Muscle layer of colon (tissue), 2 donors: ENCODE measurements at regions not wholly inside any gene's neighbourhood (a gene's known extent, or its start where the extent isn't known, plus 50 kb on each side); places are given as distances from the start of the nearest gene placed in this dataset.
"Not testable (repeated sequence)": the region's sequence is repeated elsewhere in the genome, so short reads cannot be mapped to it uniquely, and the experiment has no call there.

Experiments
- H3K27ac ChIP-seq: one replicate; pipeline ENCODE4 v1.7.0; 2013; ENCODE audit warnings: low read depth, mild to moderate bottlenecking, low read length, moderate library complexity
- H3K27me3 ChIP-seq, 2 donors: one replicate each; pipeline ENCODE4 v1.7.0; 2013; ENCODE audit warnings: low read length in 2 of 2, mild to moderate bottlenecking in 2 of 2; ENCODE audit not compliant: insufficient read depth in 2 of 2, control insufficient read depth in 1 of 2
- H3K36me3 ChIP-seq: one replicate; pipeline ENCODE4 v1.7.0; 2013; ENCODE audit warnings: mild to moderate bottlenecking, low read length; ENCODE audit not compliant: insufficient read depth
- H3K4me1 ChIP-seq: one replicate; pipeline ENCODE4 v1.7.0; 2013; ENCODE audit warnings: mild to moderate bottlenecking, low read length; ENCODE audit not compliant: insufficient read depth
- H3K4me3 ChIP-seq, 2 donors: one replicate each; pipeline ENCODE4 v1.7.0; 2013; ENCODE audit warnings: low read length in 2 of 2, low read depth in 1 of 2, mild to moderate bottlenecking in 1 of 2, moderate library complexity in 1 of 2
- H3K9ac ChIP-seq: one replicate; pipeline ENCODE4 v1.7.0; 2013; ENCODE audit warnings: low read length
- H3K9me3 ChIP-seq: one replicate; pipeline ENCODE4 v1.7.0; 2013; ENCODE audit warnings: mild to moderate bottlenecking, low read length
- donor health status: abdominal sarcoma.
- donor health status: Adenocarcinoma of cecum.

DNA sequence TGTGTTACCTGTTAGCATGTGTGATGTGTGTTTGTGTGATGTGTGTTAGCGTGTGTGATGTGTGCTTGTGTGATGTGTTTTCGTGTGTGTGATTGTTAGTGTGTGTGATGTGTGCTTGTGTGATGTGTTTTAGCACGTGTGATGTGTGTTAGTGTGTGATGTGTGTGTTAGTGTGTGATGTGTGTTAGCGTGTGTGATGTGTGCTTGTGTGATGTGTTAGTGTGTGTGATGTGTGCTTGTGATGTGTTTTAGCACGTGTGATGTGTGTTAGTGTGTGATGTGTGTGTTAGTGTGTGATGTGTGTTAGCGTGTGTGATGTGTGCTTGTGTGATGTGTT lies 68.4 kb upstream of the CFAP46 start:
- not testable (repeated sequence) for H3K9me3 ChIP-seq, H3K27ac ChIP-seq, H3K36me3 ChIP-seq, H3K9ac ChIP-seq, H3K27me3 ChIP-seq, H3K4me1 ChIP-seq, H3K4me3 ChIP-seq

DNA sequence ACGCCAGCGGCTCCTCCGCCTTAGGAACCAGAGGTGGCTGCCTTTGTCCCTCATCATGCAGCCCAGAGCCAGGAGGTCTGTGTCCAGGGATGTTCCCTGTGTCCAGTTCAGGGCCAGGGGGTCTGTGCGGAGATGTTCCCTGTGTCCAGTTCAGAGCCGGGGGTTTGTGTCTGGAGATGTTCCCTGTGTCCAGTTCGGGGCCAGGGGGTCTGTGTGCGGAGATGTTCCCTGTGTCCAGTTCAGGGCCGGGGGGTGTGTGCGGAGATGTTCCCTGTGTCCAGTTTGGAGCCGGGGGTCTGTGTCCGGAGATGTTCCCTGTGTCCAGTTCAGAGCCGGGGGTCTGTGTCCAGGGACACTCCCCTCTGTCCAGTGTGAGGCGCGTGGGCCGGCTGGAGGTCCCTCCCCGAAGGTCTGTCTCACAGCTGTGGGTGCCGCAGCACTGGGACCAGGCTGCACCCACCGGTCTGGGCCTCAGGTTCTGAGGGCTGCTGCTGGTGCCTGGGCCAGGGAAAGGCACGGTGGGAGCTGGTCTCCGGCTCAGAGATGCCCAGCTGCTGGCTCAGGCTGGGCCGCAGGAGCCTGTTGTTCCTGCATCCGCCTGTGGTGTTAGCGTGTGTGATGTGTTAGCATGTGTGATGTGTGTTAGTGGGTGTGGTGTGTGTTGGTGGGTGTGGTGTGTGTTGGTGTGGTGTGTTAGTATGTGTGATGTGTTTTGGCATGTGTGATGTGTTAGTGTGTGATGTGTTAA lies 67.9 kb upstream of the CFAP46 start:
- Histone ChIP-seq H3K27me3 (no peaks in the 10 kb centered on the region), H3K27ac (no peak overlapping the region), H3K9me3 (no peaks in the 10 kb centered on the region), H3K4me3 (no peak overlapping the region), H3K4me1 (no peaks in the 10 kb centered on the region), H3K36me3 (no peaks in the 10 kb centered on the region), H3K9ac (no peak overlapping the region)

DNA sequence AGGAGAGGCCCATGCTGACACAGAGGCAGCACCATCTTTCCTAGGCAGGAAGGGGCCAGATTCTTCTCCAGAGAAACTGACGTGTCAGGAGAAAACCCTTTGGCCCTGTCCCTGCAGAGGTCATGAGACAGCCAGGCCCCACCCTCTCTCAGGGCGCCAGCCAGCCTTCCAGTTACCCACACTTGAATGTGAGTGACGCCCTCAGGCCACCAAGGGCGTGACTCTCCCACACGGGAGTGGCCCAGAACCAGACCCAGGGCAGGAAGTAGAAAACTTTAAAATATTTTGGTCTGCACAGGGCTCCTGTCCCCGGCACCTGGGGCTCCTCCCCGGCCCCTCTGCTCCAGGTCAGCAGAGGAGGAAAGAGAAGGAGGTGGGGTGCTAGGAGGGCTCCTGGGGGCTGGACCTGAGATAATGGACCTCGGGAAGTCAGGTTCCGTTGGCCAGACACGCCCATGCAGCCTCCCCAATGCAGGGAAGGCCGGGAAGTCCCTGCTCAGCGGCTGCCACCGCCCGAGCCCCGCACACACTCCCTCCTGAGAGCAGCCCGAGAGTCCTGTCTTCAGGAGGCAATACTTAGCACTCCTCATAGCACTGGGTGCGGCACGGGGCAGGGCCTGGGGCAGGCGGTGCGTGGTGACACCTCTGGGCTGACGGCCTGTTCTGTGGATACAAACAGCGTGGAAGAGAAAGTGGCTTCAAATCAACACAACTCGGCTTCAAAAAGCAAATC lies 67.0 kb upstream of the CFAP46 start:
- H3K4me3 ChIP-seq: no peak overlapping the region
- no peaks in the 10 kb centered on the region for H3K4me1 ChIP-seq
- H3K9ac ChIP-seq: no peak overlapping the region
- H3K9me3 ChIP-seq: no peaks in the 10 kb centered on the region
- H3K36me3 ChIP-seq: no peaks in the 10 kb centered on the region
- no peaks in the 10 kb centered on the region for H3K27me3 ChIP-seq
- no peak overlapping the region for H3K27ac ChIP-seq

DNA sequence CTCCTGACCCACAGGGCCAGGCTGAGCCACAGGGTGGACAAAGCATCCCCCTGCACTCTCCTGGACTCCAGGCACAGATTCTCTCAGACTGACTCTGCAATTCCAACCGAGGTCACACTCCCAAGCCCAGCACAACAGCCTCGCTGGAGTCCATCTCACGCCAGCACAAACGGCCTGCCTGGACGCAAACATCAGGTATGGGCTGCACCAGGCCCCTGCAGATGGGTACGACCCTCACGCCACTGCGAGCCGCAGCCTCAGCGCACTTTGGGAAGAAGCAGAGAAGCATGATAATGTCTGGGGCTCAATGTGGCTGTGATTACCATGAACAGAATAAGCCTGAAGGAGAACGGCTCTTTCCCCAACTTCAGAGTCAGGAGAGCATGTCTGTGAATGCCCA lies 66.4 kb upstream of the CFAP46 start:
- H3K4me3 ChIP-seq: no peak overlapping the region
- no peak overlapping the region for H3K27ac ChIP-seq
- no peaks in the 10 kb centered on the region for H3K27me3 ChIP-seq
- no peaks in the 10 kb centered on the region for H3K9me3 ChIP-seq
- no peaks in the 10 kb centered on the region for H3K4me1 ChIP-seq
- H3K36me3 ChIP-seq: no peaks in the 10 kb centered on the region
- no peak overlapping the region for H3K9ac ChIP-seq

DNA sequence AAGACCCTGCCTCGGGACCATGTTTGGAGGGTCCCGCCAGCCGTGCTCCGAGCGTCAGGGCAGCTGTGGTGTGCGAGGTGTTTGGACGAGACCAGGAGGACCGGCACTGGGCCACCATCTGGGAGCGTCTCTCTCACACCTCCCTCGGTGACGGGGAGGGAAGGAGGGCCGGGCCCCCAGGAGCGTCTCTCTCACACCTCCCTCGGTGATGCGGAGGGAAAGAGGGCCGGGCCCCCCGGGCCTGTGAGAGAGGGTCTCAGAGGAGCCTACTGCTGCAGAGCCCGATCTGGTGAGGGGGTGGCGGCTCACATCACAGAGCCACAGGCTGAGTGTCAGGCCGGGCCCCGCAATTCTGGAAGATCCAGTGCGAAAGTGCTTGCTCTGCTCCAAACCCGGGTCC lies 65.8 kb upstream of the CFAP46 start:
- H3K36me3 ChIP-seq: no peaks in the 10 kb centered on the region
- H3K9me3 ChIP-seq: no peaks in the 10 kb centered on the region
- no peak overlapping the region for H3K4me3 ChIP-seq

DNA sequence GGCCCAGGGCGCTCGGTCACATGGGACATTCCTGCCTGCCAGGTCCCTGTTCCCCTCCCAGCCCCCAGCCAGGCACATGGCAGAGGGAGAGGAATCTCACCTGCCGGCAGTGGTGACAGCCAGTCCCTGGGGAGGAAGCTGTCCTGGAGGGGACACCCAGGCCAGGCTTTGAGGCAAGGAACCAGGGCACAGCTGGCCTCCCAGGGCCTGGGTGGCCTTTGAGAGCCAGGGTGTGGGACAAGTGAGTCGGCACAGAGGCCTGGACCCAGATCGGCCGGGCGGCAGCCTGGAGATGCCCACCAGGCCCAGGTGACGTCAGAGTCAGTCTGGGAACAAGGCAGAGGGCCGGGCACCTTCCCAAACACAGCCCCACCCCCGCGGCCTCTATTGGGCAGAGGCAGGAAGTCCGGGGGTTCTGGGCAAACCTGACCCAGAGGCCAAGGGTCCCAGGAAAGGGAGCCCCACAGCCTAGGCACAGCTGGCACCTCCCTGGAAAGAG lies 65.0 kb upstream of the CFAP46 start:
- Histone ChIP-seq H3K27me3 (no peaks in the 10 kb centered on the region), H3K4me1 (no peaks in the 10 kb centered on the region), H3K9me3 (no peaks in the 10 kb centered on the region), H3K9ac (no peak overlapping the region), H3K36me3 (no peaks in the 10 kb centered on the region), H3K27ac (no peak overlapping the region), H3K4me3 (no peak overlapping the region)

More for the DNA sequence above, 65.8 kb upstream of the CFAP46 start:
- no peaks in the 10 kb centered on the region for H3K4me1 ChIP-seq
- H3K27me3 ChIP-seq: no peaks in the 10 kb centered on the region
- no peak overlapping the region for H3K9ac ChIP-seq
- H3K27ac ChIP-seq: no peak overlapping the region

DNA sequence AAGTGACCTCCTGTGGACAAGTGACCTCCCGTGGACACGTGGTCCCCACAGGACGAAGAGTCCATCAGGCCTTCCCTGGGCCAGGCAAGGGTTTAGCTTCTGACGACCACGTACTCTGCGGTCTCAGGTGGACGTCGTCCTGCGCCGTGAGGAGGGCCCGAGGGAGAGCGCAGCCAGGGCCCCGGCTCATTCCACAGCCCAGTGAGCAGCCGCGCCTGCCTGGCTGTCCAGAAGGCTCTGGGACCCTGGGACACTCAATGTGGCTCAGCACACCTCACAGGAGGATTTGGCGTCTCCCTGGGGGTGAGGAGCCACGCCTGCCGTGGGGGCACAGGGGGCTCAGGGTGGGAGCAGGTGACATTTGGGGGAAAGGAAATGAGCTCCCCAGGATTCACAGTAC lies 64.4 kb upstream of the CFAP46 start:
- no peak overlapping the region for H3K9ac ChIP-seq
- H3K36me3 ChIP-seq: no peaks in the 10 kb centered on the region
- H3K9me3 ChIP-seq: no peaks in the 10 kb centered on the region
- no peaks in the 10 kb centered on the region for H3K27me3 ChIP-seq
- no peaks in the 10 kb centered on the region for H3K4me1 ChIP-seq
- H3K27ac ChIP-seq: no peak overlapping the region
- H3K4me3 ChIP-seq: no peak overlapping the region

DNA sequence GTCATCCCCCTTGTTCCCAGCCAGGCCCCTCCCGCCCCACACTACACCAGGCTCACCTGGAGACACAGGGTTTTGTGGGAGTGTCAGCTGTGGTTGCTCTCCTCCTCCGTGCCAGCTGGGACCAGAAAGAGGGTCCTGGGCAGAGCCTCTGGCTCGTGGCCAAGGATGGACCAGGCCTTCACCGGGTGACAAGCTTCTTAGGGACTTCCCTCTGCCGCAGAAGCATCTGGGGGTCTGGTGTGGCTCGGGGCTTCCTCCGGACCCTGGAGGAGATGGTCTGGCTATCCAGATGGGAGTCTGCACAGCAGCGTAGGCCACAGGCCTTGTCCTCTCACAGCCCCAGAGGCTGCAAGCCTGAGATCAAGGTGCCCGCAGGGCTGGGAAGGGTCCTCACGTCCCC lies 63.8 kb upstream of the CFAP46 start:
- no peaks in the 10 kb centered on the region for H3K4me1 ChIP-seq
- no peak overlapping the region for H3K4me3 ChIP-seq
- H3K27ac ChIP-seq: no peak overlapping the region
- H3K36me3 ChIP-seq: no peaks in the 10 kb centered on the region
- no peaks in the 10 kb centered on the region for H3K9me3 ChIP-seq
- no peak overlapping the region for H3K9ac ChIP-seq
- H3K27me3 ChIP-seq: no peaks in the 10 kb centered on the region

DNA sequence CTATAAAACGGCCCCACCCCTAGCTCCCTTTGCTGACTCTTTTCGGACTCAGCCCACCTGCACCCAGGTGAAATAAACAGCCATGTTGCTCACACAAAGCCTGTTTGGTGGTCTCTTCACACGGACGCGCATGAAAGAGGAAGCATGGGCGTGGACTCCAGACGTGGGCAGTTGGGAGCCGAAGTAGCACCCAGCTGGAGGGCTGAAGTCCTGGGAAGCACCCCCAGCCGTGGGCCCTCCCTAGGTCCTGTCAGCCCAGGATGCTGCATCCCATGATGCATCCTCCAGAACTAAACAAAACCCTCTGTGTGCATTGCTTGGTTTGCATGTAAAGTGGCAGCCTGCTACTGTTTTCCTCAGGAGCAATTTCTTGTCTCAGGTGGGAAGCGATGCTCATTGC lies 62.1 kb upstream of the CFAP46 start:
- Histone ChIP-seq H3K4me3 (no peak overlapping the region), H3K9me3 (no peaks in the 10 kb centered on the region), H3K27me3 (no peaks in the 10 kb centered on the region), H3K27ac (no peak overlapping the region), H3K36me3 (no peaks in the 10 kb centered on the region), H3K4me1 (no peaks in the 10 kb centered on the region), H3K9ac (no peak overlapping the region)

DNA sequence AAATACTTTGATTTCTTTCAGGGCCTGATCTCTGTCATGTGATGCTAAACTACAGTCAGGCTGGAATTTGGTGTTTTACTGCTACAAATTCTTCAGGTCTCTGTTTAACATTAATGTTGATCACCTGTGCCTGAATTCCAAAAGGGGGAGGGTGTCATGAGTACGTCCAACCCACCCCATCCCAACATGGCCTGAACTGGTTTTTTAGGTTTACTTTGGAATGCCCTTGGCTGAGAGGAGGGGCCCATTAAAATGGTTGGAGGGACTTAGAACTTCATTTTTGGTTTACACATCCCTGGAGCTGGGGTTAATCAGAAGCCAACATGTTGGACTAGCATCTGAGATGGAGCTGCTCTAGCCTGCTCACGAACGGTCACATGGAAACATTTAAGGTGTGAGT lies 60.8 kb upstream of the CFAP46 start:
- no peaks in the 10 kb centered on the region for H3K9me3 ChIP-seq
- H3K36me3 ChIP-seq: no peaks in the 10 kb centered on the region
- H3K4me3 ChIP-seq: no peak overlapping the region
- no peak overlapping the region for H3K27ac ChIP-seq
- no peak overlapping the region for H3K9ac ChIP-seq
- H3K27me3 ChIP-seq: no peaks in the 10 kb centered on the region
- H3K4me1 ChIP-seq: no peaks in the 10 kb centered on the region

DNA sequence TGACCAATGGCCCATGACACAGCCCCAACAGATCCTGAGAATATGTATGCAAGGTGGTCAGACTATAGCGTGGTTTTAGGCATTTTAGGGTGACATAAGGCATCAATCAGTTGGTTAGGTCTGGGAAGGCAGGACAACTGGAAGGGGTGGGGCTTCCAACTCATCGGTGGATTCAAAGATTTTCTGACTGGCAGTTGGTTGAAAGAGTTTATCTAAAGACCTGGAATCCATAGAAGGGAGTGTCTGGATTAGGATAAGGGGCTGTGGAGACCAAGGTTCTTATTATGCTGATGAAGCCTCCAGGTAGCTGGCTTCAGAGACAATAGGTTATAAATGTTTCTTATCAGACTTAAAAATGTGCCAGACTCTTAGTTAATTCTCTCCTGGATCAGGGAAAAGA lies 60.3 kb upstream of the CFAP46 start:
- H3K4me3 ChIP-seq: no peak overlapping the region
- H3K27ac ChIP-seq: no peak overlapping the region
- H3K36me3 ChIP-seq: no peaks in the 10 kb centered on the region
- no peaks in the 10 kb centered on the region for H3K9me3 ChIP-seq
- no peak overlapping the region for H3K9ac ChIP-seq
- no peaks in the 10 kb centered on the region for H3K4me1 ChIP-seq
- no peaks in the 10 kb centered on the region for H3K27me3 ChIP-seq

DNA sequence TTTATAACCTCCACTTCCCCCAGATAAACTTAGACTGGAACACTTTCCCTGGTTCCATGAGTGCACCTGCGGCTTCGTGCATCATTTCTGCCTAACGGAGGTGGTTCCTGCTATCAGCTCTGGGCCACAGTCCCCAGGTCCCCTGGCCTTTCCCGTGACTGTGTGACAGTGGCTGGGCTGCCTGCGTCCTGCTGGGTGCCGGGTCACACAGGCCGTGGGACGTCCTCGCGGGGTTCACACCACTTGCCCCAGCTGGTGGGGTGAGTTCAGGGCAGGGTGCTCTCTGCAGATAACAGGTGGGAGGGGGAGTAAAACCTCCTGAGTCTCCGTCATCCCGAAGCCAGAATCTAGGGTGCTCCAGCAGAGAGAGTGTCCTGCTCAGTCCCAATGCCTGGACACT lies 58.7 kb upstream of the CFAP46 start:
- H3K9ac ChIP-seq: no peak overlapping the region
- no peaks in the 10 kb centered on the region for H3K36me3 ChIP-seq
- H3K4me3 ChIP-seq: no peak overlapping the region
- no peaks in the 10 kb centered on the region for H3K27me3 ChIP-seq
- no peaks in the 10 kb centered on the region for H3K9me3 ChIP-seq
- no peaks in the 10 kb centered on the region for H3K4me1 ChIP-seq
- no peak overlapping the region for H3K27ac ChIP-seq
